ENCODE measurements at regions not wholly inside any gene's neighbourhood (a gene's known extent, or its start where the extent isn't known, plus 50 kb on each side); places are given as distances from the start of the nearest gene placed in this dataset.

DNA sequence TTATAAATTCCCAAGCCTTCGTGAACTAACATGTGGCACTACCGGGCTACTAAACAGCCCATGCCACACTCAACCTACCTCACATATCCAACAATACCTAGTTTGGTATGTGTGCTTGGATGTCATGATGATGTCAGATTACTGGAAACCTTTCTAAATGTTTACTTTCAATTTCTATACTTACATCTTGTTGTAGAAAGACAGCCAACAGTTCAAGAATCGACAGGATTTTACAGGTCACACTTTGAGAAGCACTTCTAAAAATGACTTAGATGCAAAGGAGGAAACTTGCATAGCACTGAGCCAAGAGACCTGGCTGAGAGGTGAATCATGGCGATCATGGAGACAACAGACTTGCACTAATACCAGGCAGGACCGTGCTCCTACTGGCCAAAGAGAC is 209.9 kb downstream of the COL4A1 start:
- H3K9me2 ChIP-seq (ENCODE audit: insufficient read depth, low read length) = no peaks in the 10 kb centered on the region
- no peak overlapping the region for H3K4me2 ChIP-seq (ENCODE audit: low read length)
- no peaks in the 10 kb centered on the region for H3K9me3 ChIP-seq (ENCODE audit: low read length)
- no peak overlapping the region for H3K4me3 ChIP-seq (ENCODE audit: low read depth, low read length, poor library complexity, severe bottlenecking)
- H2AFZ ChIP-seq (ENCODE audit: low read length) = no peak overlapping the region
- intact Hi-C loops (cut with micrococcal nuclease; ENCODE audit: unreplicated experiment) = no loop called here
- ChIA-PET POLR2A (no interaction called here), CTCF (ENCODE audit: unreplicated experiment) (no interaction called here)
- DNase-seq (ENCODE audit: low spot score) = no peak
- no peaks in the 10 kb centered on the region for H3K36me3 ChIP-seq (ENCODE audit: insufficient read depth, low read length)
- H3K27ac ChIP-seq (ENCODE audit: low read depth, low read length, poor library complexity, severe bottlenecking) = no peak overlapping the region
- H3K4me1 ChIP-seq (ENCODE audit: insufficient read depth, low read length, poor library complexity, severe bottlenecking) = no peaks in the 10 kb centered on the region
- H4K20me1 ChIP-seq (ENCODE audit: insufficient read depth, low read length) = no peaks in the 10 kb centered on the region
- H3K79me2 ChIP-seq (ENCODE audit: insufficient read depth, low read depth, low read length) = no peaks in the 10 kb centered on the region
- no TSS peak for BruUV-seq (replicated peaks)
- no peak for TF ChIP-seq EZH2phosphoT487 (IDR thresholded peaks at IDR 0.05; ENCODE audit: borderline replicate concordance, low read depth, low read length)
- TF ChIP-seq, protein P1, sequence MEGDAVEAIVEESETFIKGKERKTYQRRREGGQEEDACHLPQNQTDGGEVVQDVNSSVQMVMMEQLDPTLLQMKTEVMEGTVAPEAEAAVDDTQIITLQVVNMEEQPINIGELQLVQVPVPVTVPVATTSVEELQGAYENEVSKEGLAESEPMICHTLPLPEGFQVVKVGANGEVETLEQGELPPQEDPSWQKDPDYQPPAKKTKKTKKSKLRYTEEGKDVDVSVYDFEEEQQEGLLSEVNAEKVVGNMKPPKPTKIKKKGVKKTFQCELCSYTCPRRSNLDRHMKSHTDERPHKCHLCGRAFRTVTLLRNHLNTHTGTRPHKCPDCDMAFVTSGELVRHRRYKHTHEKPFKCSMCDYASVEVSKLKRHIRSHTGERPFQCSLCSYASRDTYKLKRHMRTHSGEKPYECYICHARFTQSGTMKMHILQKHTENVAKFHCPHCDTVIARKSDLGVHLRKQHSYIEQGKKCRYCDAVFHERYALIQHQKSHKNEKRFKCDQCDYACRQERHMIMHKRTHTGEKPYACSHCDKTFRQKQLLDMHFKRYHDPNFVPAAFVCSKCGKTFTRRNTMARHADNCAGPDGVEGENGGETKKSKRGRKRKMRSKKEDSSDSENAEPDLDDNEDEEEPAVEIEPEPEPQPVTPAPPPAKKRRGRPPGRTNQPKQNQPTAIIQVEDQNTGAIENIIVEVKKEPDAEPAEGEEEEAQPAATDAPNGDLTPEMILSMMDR (conservative IDR thresholded peaks at IDR 0.05; ENCODE audit: low read length) = no peak

DNA sequence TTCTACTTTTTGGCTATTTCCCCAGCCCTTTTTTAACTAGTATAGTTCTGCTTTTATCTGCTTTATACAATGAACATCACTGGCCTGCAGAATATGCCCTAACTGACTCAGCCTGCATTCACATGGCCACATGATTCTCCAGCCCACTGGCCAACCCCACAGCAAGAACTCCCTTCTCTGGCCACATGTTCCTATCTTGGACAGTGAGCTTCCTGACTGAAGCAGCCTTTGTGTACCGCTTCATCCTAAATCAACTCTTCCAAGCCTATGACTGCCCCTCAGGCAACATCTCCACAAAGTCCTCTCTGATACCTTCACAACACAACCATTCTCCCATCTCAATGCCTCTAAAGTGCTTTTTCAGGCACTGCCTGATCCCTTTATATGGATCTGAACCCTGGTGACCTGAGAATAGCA is 214.1 kb downstream of the COL4A1 start:
- Histone ChIP-seq H3K9me3 (ENCODE audit: low read length) (no peaks in the 10 kb centered on the region), H3K36me3 (ENCODE audit: insufficient read depth, low read length) (no peaks in the 10 kb centered on the region), H4K20me1 (ENCODE audit: insufficient read depth, low read length) (no peaks in the 10 kb centered on the region), H3K79me2 (ENCODE audit: insufficient read depth, low read depth, low read length) (no peaks in the 10 kb centered on the region), H3K27ac (ENCODE audit: low read depth, low read length, poor library complexity, severe bottlenecking) (no peak overlapping the region), H3K4me1 (ENCODE audit: insufficient read depth, low read length, poor library complexity, severe bottlenecking) (no peaks in the 10 kb centered on the region), H2AFZ (ENCODE audit: low read length) (no peak overlapping the region), H3K4me2 (ENCODE audit: low read length) (no peak overlapping the region), H3K9me2 (ENCODE audit: insufficient read depth, low read length) (no peaks in the 10 kb centered on the region), H3K4me3 (ENCODE audit: low read depth, low read length, poor library complexity, severe bottlenecking) (no peak overlapping the region)
- intact Hi-C loops (cut with micrococcal nuclease; ENCODE audit: unreplicated experiment) = no loop called here
- DNase-seq (ENCODE audit: low spot score) = no peak
- POLR2A ChIA-PET = no interaction called here
- CTCF ChIA-PET (ENCODE audit: unreplicated experiment) = no interaction called here
- TF ChIP-seq EZH2phosphoT487 (IDR thresholded peaks at IDR 0.05; ENCODE audit: borderline replicate concordance, low read depth, low read length) = no peak
- TF ChIP-seq, protein P1 (conservative IDR thresholded peaks at IDR 0.05; ENCODE audit: low read length) = no peak
- no TSS peak for BruUV-seq (replicated peaks)

DNA sequence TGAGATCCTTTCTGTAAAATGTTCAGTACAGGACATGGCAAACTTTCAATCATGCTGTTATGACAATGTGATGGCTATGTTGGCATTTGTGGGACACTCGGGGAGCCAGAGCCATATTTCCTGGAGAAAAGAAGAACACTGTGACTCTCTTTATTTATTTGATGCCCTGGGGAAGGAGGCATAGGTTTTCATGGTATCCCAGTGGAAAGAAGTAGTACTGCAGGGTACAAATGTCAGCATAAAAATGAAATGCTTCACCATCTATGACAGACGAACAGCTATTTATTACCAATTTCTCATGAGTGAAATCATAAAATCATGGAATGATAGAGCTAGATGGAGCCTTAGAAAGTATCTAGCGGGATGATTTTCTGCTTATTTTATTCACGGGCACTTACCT is 217.1 kb downstream of the COL4A1 start:
- DNase-seq (ENCODE audit: low spot score) = no peak
- CTCF ChIA-PET (ENCODE audit: unreplicated experiment) = no interaction called here
- POLR2A ChIA-PET = no interaction called here
- H2AFZ ChIP-seq (ENCODE audit: low read length) = no peak overlapping the region
- H3K4me3 ChIP-seq (ENCODE audit: low read depth, low read length, poor library complexity, severe bottlenecking) = no peak overlapping the region
- H3K4me2 ChIP-seq (ENCODE audit: low read length) = no peak overlapping the region
- no peaks in the 10 kb centered on the region for H3K79me2 ChIP-seq (ENCODE audit: insufficient read depth, low read depth, low read length)
- no peaks in the 10 kb centered on the region for H3K4me1 ChIP-seq (ENCODE audit: insufficient read depth, low read length, poor library complexity, severe bottlenecking)
- no peaks in the 10 kb centered on the region for H3K36me3 ChIP-seq (ENCODE audit: insufficient read depth, low read length)
- H4K20me1 ChIP-seq (ENCODE audit: insufficient read depth, low read length) = no peaks in the 10 kb centered on the region
- no peak overlapping the region for H3K27ac ChIP-seq (ENCODE audit: low read depth, low read length, poor library complexity, severe bottlenecking)
- no peak for TF ChIP-seq EZH2phosphoT487 (IDR thresholded peaks at IDR 0.05; ENCODE audit: borderline replicate concordance, low read depth, low read length)
- TF ChIP-seq, protein P1 (conservative IDR thresholded peaks at IDR 0.05; ENCODE audit: low read length) = peak; percentile 25
- BruUV-seq (replicated peaks) = no TSS peak
- intact Hi-C loops (cut with micrococcal nuclease; ENCODE audit: unreplicated experiment) = no loop called here
- H3K9me2 ChIP-seq (ENCODE audit: insufficient read depth, low read length) = no peaks in the 10 kb centered on the region
- no peaks in the 10 kb centered on the region for H3K9me3 ChIP-seq (ENCODE audit: low read length)
